H1 (cell line): ENCODE measurements at regions not wholly inside any gene's neighbourhood (a gene's known extent, or its start where the extent isn't known, plus 50 kb on each side); places are given as distances from the start of the nearest gene placed in this dataset.

Source experiments
- CTCF ChIA-PET: fragments of 300-600 bp; sonication (Branson Sonifier 250); formaldehyde crosslinking; loops from one replicate; lab custom pipeline; 2021; ENCODE audit not compliant: partially characterized antibody; lab: Charles Lee
- POLR2A ChIA-PET: fragments of 300-600 bp; sonication (Branson Sonifier 250); formaldehyde crosslinking; loops from one replicate; lab custom pipeline; 2021; ENCODE audit warnings: inconsistent platforms; ENCODE audit not compliant: partially characterized antibody; lab: Charles Lee
- DNase-seq, 2 experiments: peaks; one replicate each; pipeline versions ENCODE4 v3.0.0 to v3.0.0-alpha.2; 2010 to 2022; ENCODE audit warnings: low spot score in 2 of 2, low read depth in 1 of 2, mixed read lengths in 1 of 2
- FAIRE-seq: peaks from 2 replicates; lab custom pipeline; 2011; peaks lifted over from hg19 to GRCh38; lab: Jason Lieb, UNC
- H2AFZ ChIP-seq: 2 replicates; pipeline ENCODE4 v1.8.1; 2012; ENCODE audit warnings: low read length, inconsistent platforms
- H2AK5ac ChIP-seq: 2 replicates; pipeline ENCODE4 v1.6.1; 2013; ENCODE audit warnings: low read depth, low read length
- H2BK120ac ChIP-seq: replicated peaks from 2 replicates; pipeline ENCODE3; 2013; ENCODE audit warnings: low read depth, low read length, inconsistent platforms
- H2BK12ac ChIP-seq: 2 replicates; pipeline ENCODE4 v1.6.1; 2013; ENCODE audit warnings: low read depth, low read length
- H2BK15ac ChIP-seq: 2 replicates; pipeline ENCODE4 v1.6.1; 2013; ENCODE audit warnings: low read length
- H2BK20ac ChIP-seq: 2 replicates; pipeline ENCODE4 v1.6.1; 2013; ENCODE audit warnings: low read length
- H2BK5ac ChIP-seq: 2 replicates; pipeline ENCODE4 v1.6.1; 2013; ENCODE audit warnings: low read depth, low read length
- H3K14ac ChIP-seq: 2 replicates; pipeline ENCODE4 v1.6.1; 2013; ENCODE audit warnings: inconsistent platforms; ENCODE audit not compliant: insufficient read length
- H3K18ac ChIP-seq: 2 replicates; pipeline ENCODE4 v1.6.1; 2013; ENCODE audit warnings: low read length; ENCODE audit errors: extremely low read depth
- H3K23ac ChIP-seq: 2 replicates; pipeline ENCODE4 v1.6.1; 2013; ENCODE audit warnings: inconsistent platforms; ENCODE audit not compliant: insufficient read length
- H3K23me2 ChIP-seq: 2 replicates; pipeline ENCODE4 v1.6.1; 2013; ENCODE audit warnings: low read depth, low read length
- H3K27ac ChIP-seq: 2 replicates; pipeline ENCODE4 v1.6.1; 2011; ENCODE audit warnings: low read depth, low read length, inconsistent platforms
- H3K27me3 ChIP-seq, 4 experiments: replicated peaks in 1 of 4; 1 replicate in 1 of 4; 2 replicates in 3 of 4; pipeline versions ENCODE4 v1.6.1 to v1.8.1; 2011 to 2013; ENCODE audit warnings: low read length in 3 of 4, mild to moderate bottlenecking in 3 of 4, inconsistent platforms in 2 of 4, mixed read lengths in 2 of 4, moderate library complexity in 1 of 4; ENCODE audit not compliant: control insufficient read depth in 3 of 4, insufficient read depth in 3 of 4; ENCODE audit errors: extremely low read depth in 1 of 4
- H3K36me3 ChIP-seq, 4 experiments: 2 replicates each; pipeline versions ENCODE4 v1.6.1 to v1.8.1; 2011 to 2013; ENCODE audit warnings: mild to moderate bottlenecking in 4 of 4, low read length in 3 of 4, moderate library complexity in 2 of 4, control low read depth in 1 of 4, inconsistent platforms in 1 of 4; ENCODE audit not compliant: insufficient read depth in 4 of 4, control insufficient read depth in 2 of 4
- H3K4ac ChIP-seq: replicated peaks from 2 replicates; pipeline ENCODE3; 2013; ENCODE audit warnings: low read length, low read depth, mixed read lengths, inconsistent platforms; ENCODE audit not compliant: insufficient read length
- H3K4me1 ChIP-seq, 4 experiments: replicated peaks in 1 of 4; 1 replicate in 1 of 4; 2 replicates in 3 of 4; pipeline versions ENCODE4 v1.6.1 to v1.8.1; 2011 to 2013; ENCODE audit warnings: low read length in 3 of 4, inconsistent platforms in 2 of 4, mixed read lengths in 1 of 4; ENCODE audit not compliant: insufficient read depth in 4 of 4, control insufficient read depth in 3 of 4
- H3K4me2 ChIP-seq, 2 experiments: 2 replicates each; pipeline versions ENCODE4 v1.6.1 to v1.8.1; 2011 to 2013; ENCODE audit warnings: low read depth in 2 of 2, low read length in 2 of 2, control low read depth in 1 of 2, inconsistent platforms in 1 of 2, mild to moderate bottlenecking in 1 of 2; ENCODE audit not compliant: insufficient read depth in 1 of 2
- H3K4me3 ChIP-seq, 4 experiments: fragments of 200-600, 300-600 bp in 1 of 4; sonication (generic), shearing (Covaris generic), sonication (Bioruptor Twin) in 1 of 4; 2 replicates each; pipeline versions ENCODE4 v1.5.1 to v1.8.1; 2011 to 2016; ENCODE audit warnings: low read length in 4 of 4, low read depth in 3 of 4, control low read depth in 2 of 4, inconsistent platforms in 2 of 4, mild to moderate bottlenecking in 2 of 4, mixed read lengths in 1 of 4, moderate library complexity in 1 of 4; ENCODE audit not compliant: insufficient read depth in 2 of 4; ENCODE audit errors: extremely low read depth in 1 of 4
- H3K56ac ChIP-seq: replicated peaks from 2 replicates; pipeline ENCODE3; 2013; ENCODE audit warnings: low read depth, mild to moderate bottlenecking, mixed read lengths, low read length, inconsistent platforms; ENCODE audit not compliant: insufficient read length
- H3K79me1 ChIP-seq: 2 replicates; pipeline ENCODE4 v1.6.1; 2013; ENCODE audit warnings: low read depth, low read length, control low read depth
- H3K79me2 ChIP-seq, 2 experiments: 2 replicates each; pipeline versions ENCODE4 v1.6.1 to v1.8.1; 2012 to 2013; ENCODE audit warnings: low read length in 2 of 2, mild to moderate bottlenecking in 2 of 2, inconsistent platforms in 1 of 2; ENCODE audit not compliant: insufficient read depth in 2 of 2, control insufficient read depth in 1 of 2
- H3K9ac ChIP-seq, 4 experiments: replicated peaks in 1 of 4; 1 replicate in 1 of 4; 2 replicates in 3 of 4; pipeline versions ENCODE4 v1.6.1 to v1.8.1; 2011 to 2013; ENCODE audit warnings: low read depth in 3 of 4, low read length in 3 of 4, control low read depth in 2 of 4, mild to moderate bottlenecking in 2 of 4, moderate library complexity in 2 of 4, inconsistent platforms in 1 of 4; ENCODE audit errors: extremely low read depth in 1 of 4
- H3K9me3 ChIP-seq, 2 experiments: 2 replicates each; pipeline versions ENCODE4 v1.6.1 to v1.8.1; 2012 to 2013; ENCODE audit warnings: mild to moderate bottlenecking in 2 of 2, moderate library complexity in 2 of 2, control low read depth in 1 of 2, inconsistent platforms in 1 of 2, low read depth in 1 of 2, low read length in 1 of 2, mixed read lengths in 1 of 2; ENCODE audit not compliant: insufficient read depth in 2 of 2
- H4K20me1 ChIP-seq, 2 experiments: replicated peaks in 1 of 2; 2 replicates each; pipeline versions ENCODE3 to v1.8.1; 2011 to 2013; ENCODE audit warnings: inconsistent platforms in 2 of 2, low read length in 2 of 2, mild to moderate bottlenecking in 1 of 2; ENCODE audit not compliant: insufficient read depth in 2 of 2, control insufficient read depth in 1 of 2
- H4K5ac ChIP-seq: 2 replicates; pipeline ENCODE4 v1.6.1; 2013; ENCODE audit warnings: low read length, low read depth, mixed read lengths, inconsistent platforms; ENCODE audit not compliant: insufficient read length
- H4K8ac ChIP-seq: 2 replicates; pipeline ENCODE4 v1.8.0; 2013; ENCODE audit warnings: mild to moderate bottlenecking, moderate library complexity, low read length, inconsistent platforms; ENCODE audit not compliant: insufficient read depth; ENCODE audit errors: extremely low read depth
- H4K91ac ChIP-seq: replicated peaks from 2 replicates; pipeline ENCODE3; 2013; ENCODE audit warnings: low read length, mixed read lengths, inconsistent platforms; ENCODE audit not compliant: insufficient read length
- WGBS, 2 experiments: shearing (Covaris generic) in 1 of 2; methylation state at CpG; one replicate each; pipeline versions ENCODE4 v1.1.6 to v1.1.7; 2013 to 2015; ENCODE audit warnings: low lambda C conversion rate in 2 of 2, mixed read lengths in 2 of 2, inconsistent platforms in 1 of 2, low coverage in 1 of 2, missing lambda C conversion rate in 1 of 2; ENCODE audit not compliant: insufficient replicate concordance in 2 of 2, insufficient coverage in 1 of 2, insufficient read length in 1 of 2; ENCODE audit errors: extremely low coverage in 1 of 2, missing lambda C conversion rate in 1 of 2; 5-methylcytosine and 5-hydroxymethylcytosine counted together

DNA sequence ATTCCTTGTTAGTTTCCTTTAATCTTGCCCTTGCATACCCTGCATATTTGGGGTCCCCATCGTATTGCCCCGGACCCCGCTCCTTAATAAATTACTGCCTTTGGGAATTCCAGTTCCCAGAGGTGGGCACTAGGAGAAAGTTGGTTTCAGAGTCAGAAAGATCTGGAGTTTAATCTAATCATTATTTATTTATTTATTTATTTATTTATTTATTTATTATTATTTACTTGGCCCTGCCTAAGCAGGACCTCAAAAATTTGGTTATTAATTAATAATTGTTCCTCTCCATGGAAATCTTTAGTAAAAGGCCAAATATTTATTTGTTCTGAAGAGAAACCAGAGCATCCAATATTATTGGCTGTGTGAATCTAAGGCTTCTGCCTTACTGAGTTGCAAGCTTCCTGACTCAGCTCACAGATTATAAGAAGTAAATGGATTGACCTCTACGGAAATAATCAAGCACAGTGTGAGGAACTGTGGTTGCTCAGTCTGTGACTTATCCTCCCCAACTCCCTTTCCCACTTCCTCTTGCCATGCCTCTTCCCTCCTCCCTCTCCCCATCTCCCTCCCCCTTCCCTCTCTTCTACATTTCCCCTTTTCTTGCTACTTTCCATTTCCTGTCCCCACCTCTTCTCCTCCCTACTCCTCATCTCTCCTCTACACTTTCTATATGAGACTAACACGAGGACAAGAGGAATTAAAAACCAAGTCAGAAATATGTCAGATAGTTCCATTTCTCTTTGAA is 61.5 kb upstream of the AP1S2 start:
- H4K91ac ChIP-seq, result no peak overlapping the region
- ChIA-PET CTCF (interaction anchor here (0.6 kb wide), 1 partner anchor 40 kb away, joined by 3 read pairs; no protein-coding TSS in a partner anchor), POLR2A (interaction anchor here (1.2 kb wide), 1 partner anchor 8 kb away, joined by 3 read pairs; no protein-coding TSS in a partner anchor)
- no peak overlapping the region for H2AK5ac ChIP-seq
- H3K4me1 ChIP-seq, result peaks cover 0 to under 1% (median 0%) of the 10 kb centered on the region in 4 experiments; a peak in 1 of 7 replicates
- no peak overlapping the region for H3K4ac ChIP-seq
- no peak overlapping the region for H2BK120ac ChIP-seq
- no peak overlapping the region for H2BK12ac ChIP-seq
- no peak overlapping the region for H4K5ac ChIP-seq
- no peak overlapping the region for H2BK15ac ChIP-seq
- H2BK5ac ChIP-seq, result no peak overlapping the region
- no peak for DNase-seq
- H3K79me2 ChIP-seq, result no peaks in the 10 kb centered on the region
- no peaks in the 10 kb centered on the region for H3K27me3 ChIP-seq
- no peak overlapping the region for H3K4me2 ChIP-seq
- H3K23me2 ChIP-seq, result no peaks in the 10 kb centered on the region
- H3K36me3 ChIP-seq, result no peaks in the 10 kb centered on the region; a peak in 1 of 8 replicates
- no peak overlapping the region for H3K18ac ChIP-seq
- H4K8ac ChIP-seq, result no peak overlapping the region
- no peak for FAIRE-seq
- WGBS, 2 experiments, result 91% methylated on average over 5 of the region's 5 CpGs; no CpG with 5 or more reads in 1 of the 2 experiments
- H4K20me1 ChIP-seq, result no peaks in the 10 kb centered on the region
- H2AFZ ChIP-seq, result no peak overlapping the region
- H3K14ac ChIP-seq, result no peak overlapping the region
- no peak overlapping the region for H3K23ac ChIP-seq
- H3K4me3 ChIP-seq, result no peak overlapping the region
- no peak overlapping the region for H3K9ac ChIP-seq
- no peak overlapping the region for H2BK20ac ChIP-seq
- H3K56ac ChIP-seq, result no peak overlapping the region
- H3K27ac ChIP-seq, result no peak overlapping the region
- H3K79me1 ChIP-seq, result no peaks in the 10 kb centered on the region
- peaks cover 7 to 10% of the 10 kb centered on the region in 2 experiments; a peak in 2 of 4 replicates for H3K9me3 ChIP-seq
